Testis (tissue), 2 donors: ENCODE measurements at regions not wholly inside any gene's neighbourhood (a gene's known extent, or its start where the extent isn't known, plus 50 kb on each side); places are given as distances from the start of the nearest gene placed in this dataset.

Source experiments
- CTCF ChIP-seq, 3 experiments: fragments of 450-650 bp in 2 of 3; fragments of 200-600 bp in 1 of 3; sonication (generic) in 1 of 3; IDR thresholded peaks; one replicate each; pipeline ENCODE4 v1.5.1; 2016 to 2019; ENCODE audit warnings: antibody characterized with exemption in 3 of 3, mild to moderate bottlenecking in 2 of 3, moderate library complexity in 1 of 3
- POLR2A ChIP-seq: fragments of 450-650 bp; IDR thresholded peaks from one replicate; pipeline ENCODE4 v1.6.1; 2017; ENCODE audit warnings: antibody characterized with exemption, mild to moderate bottlenecking, moderate library complexity

DNA sequence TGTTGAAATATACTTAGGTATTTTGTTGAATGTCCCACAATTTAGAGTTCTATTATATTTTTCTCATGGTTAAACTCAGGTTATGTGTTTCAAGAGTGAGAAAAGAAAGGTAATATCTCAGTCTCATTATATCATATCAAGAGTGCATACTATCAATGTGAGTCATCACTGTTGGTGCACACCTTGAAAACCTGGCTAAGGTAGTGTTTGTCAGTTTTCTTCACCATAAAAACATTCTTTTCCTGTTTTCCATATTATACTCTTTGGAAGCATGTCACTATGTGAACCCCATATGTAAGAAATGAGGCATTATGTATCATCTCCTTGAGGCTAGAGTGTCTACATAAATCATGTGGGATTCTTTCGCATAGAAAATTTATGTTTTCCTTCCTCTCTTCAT, 307.6 kb upstream of the CTSO start:
- TF ChIP-seq CTCF (IDR thresholded peaks at IDR 0.05): no peak
- no peak for TF ChIP-seq POLR2A
